Breast epithelium (tissue), 3 donors: ENCODE measurements at regions not wholly inside any gene's neighbourhood (a gene's known extent, or its start where the extent isn't known, plus 50 kb on each side); places are given as distances from the start of the nearest gene placed in this dataset.

Source experiments
- CTCF ChIP-seq, 3 donors: fragments of 450-650 bp; IDR thresholded peaks; one replicate each; pipeline ENCODE4 v1.5.1; 2016 to 2017; ENCODE audit warnings: antibody characterized with exemption in 3 of 3, mild to moderate bottlenecking in 3 of 3, moderate library complexity in 3 of 3
- POLR2A ChIP-seq: fragments of 450-650 bp; IDR thresholded peaks from one replicate; pipeline ENCODE4 v1.6.1; 2016; ENCODE audit warnings: antibody characterized with exemption, mild to moderate bottlenecking, moderate library complexity
- POLR2AphosphoS5 ChIP-seq, 3 donors: sonication (generic); formaldehyde crosslinking; IDR thresholded peaks; one replicate each; pipeline ENCODE4 v1.6.1; 2017; ENCODE audit warnings: antibody characterized with exemption in 3 of 3

GRCh38 chr22:47591709-47592108, 829.3 kb downstream of the TBC1D22A start:
- no peak for TF ChIP-seq POLR2A
- no peak for TF ChIP-seq CTCF (IDR thresholded peaks at IDR 0.05)
- no peak for TF ChIP-seq POLR2AphosphoS5 (IDR thresholded peaks at IDR 0.05)
